ENCODE measurements at regions not wholly inside any gene's neighbourhood (a gene's known extent, or its start where the extent isn't known, plus 50 kb on each side); places are given as distances from the start of the nearest gene placed in this dataset.

DNA sequence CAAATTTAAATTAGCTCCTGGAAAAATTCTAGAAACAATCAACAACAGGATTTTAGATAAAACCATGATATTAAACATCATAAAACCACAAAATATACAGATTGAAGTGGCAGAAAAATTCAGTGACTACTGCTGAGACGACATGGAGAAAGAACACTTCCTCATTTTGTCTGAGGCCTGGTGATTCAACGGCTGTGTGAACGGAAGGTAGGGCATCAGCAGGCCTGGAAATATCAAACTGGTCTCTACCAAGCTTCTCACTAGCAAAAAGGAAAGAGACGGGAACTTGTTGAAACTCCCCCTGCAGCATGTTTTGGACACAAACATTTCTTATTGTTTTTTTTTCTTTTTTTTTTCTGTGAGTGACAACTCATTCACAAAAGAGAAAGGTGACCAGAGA is 58.0 kb upstream of the AHI1 start:
- TF ChIP-seq, protein P1, sequence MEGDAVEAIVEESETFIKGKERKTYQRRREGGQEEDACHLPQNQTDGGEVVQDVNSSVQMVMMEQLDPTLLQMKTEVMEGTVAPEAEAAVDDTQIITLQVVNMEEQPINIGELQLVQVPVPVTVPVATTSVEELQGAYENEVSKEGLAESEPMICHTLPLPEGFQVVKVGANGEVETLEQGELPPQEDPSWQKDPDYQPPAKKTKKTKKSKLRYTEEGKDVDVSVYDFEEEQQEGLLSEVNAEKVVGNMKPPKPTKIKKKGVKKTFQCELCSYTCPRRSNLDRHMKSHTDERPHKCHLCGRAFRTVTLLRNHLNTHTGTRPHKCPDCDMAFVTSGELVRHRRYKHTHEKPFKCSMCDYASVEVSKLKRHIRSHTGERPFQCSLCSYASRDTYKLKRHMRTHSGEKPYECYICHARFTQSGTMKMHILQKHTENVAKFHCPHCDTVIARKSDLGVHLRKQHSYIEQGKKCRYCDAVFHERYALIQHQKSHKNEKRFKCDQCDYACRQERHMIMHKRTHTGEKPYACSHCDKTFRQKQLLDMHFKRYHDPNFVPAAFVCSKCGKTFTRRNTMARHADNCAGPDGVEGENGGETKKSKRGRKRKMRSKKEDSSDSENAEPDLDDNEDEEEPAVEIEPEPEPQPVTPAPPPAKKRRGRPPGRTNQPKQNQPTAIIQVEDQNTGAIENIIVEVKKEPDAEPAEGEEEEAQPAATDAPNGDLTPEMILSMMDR (IDR thresholded peaks at IDR 0.05) = no peak
- TF ChIP-seq POLR2AphosphoS5 (IDR thresholded peaks at IDR 0.05) = no peak
- no peak for TF ChIP-seq POLR2A (IDR thresholded peaks at IDR 0.05)

Data from sigmoid colon (tissue), 4 donors.